GM13976 (cell line): ENCODE measurements at regions not wholly inside any gene's neighbourhood (a gene's known extent, or its start where the extent isn't known, plus 50 kb on each side); places are given as distances from the start of the nearest gene placed in this dataset.

ENCODE experiments used
- DNase-seq: peaks from one replicate; pipeline ENCODE4 v3.0.0; 2012; ENCODE audit warnings: low spot score
- in situ Hi-C: fragments of 300-500 bp; cut with MboI; formaldehyde crosslinking; loops from one replicate; pipeline ENCODE4 v1.12.0; 2022; ENCODE audit warnings: low sequenced_read_pairs, mixed read lengths, inconsistent platforms; ENCODE audit not compliant: unreplicated experiment
- TF ChIP-seq, protein P1 (sequence below): IDR thresholded peaks from 2 replicates; pipeline ENCODE4 v1.5.1; 2012; ENCODE audit warnings: borderline replicate concordance, mild to moderate bottlenecking; ENCODE audit not compliant: insufficient read depth; ENCODE audit errors: extremely low read depth, missing control alignments, control extremely low read depth

DNA sequence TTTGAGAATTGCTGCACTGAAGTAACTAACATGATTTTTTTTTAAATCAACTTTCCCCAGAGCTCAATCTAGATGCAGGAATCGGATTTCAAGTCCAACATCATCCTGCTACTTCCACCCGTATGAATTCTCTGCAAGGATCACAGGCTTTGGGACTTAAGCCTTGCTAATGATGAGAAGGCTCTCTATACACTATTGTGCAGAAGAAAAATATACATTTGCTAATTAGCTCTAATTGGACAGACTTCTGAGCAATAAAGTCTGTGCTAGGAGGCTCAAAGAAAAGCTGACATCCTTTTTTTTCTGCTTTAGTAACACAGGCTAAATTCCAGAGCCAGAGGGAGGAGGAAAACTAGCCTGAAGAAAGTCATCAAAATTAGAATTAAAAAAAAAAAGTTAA is 433.6 kb downstream of the PMP22 start:
- in situ Hi-C loops, result no loop called here
- no peak for DNase-seq

DNA sequence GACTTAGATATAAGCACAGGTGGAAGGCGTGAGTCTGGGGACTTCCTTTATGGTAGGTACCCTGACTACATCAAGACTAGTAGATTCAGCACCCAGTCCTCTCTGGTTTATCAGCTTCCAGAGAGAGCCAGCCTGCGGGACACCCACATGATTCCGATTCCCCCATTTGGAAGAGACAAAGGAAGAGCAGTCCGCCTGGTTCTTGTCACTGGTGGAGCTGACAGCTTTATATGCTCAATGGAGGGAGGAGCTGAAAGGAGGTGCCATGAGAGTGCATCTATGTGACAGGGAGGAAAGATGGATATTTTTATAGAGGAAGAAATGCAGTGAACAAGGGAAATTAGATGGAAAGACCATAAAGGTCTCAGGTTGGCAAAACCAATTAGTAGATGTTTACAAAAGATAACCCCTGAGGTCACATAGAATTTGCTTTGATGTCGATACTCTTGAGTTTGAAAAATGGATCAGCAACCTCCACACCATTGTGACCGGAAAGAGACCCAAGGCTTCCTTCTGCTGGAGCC is 437.7 kb downstream of the PMP22 start:
- DNase-seq, result no peak
- TF ChIP-seq, protein P1, sequence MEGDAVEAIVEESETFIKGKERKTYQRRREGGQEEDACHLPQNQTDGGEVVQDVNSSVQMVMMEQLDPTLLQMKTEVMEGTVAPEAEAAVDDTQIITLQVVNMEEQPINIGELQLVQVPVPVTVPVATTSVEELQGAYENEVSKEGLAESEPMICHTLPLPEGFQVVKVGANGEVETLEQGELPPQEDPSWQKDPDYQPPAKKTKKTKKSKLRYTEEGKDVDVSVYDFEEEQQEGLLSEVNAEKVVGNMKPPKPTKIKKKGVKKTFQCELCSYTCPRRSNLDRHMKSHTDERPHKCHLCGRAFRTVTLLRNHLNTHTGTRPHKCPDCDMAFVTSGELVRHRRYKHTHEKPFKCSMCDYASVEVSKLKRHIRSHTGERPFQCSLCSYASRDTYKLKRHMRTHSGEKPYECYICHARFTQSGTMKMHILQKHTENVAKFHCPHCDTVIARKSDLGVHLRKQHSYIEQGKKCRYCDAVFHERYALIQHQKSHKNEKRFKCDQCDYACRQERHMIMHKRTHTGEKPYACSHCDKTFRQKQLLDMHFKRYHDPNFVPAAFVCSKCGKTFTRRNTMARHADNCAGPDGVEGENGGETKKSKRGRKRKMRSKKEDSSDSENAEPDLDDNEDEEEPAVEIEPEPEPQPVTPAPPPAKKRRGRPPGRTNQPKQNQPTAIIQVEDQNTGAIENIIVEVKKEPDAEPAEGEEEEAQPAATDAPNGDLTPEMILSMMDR, result no peak
- in situ Hi-C loops, result no loop called here

More for the DNA sequence above, 433.6 kb downstream of the PMP22 start:
- TF ChIP-seq, protein P1, result no peak

DNA sequence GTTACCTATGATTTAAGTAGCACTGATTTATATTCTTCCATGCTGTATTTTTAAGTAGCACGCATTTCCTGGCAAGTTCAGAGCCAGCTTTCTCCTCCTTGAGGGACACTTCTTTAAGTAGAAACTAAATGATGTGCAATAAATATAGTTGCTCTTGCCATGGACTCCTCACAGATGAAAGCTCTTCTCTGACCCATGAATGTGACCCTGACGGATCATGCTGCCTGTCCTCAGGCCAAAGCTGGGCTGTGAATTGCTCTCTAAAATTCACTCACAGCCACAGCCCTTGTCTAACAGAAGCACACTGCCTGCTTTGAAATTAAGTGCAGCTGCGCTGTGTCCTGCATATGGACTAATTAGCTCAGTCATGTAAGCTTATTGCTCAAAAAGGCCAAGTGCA is 438.8 kb downstream of the PMP22 start:
- in situ Hi-C loops, result no loop called here
- TF ChIP-seq, protein P1, result no peak
- no peak for DNase-seq

DNA sequence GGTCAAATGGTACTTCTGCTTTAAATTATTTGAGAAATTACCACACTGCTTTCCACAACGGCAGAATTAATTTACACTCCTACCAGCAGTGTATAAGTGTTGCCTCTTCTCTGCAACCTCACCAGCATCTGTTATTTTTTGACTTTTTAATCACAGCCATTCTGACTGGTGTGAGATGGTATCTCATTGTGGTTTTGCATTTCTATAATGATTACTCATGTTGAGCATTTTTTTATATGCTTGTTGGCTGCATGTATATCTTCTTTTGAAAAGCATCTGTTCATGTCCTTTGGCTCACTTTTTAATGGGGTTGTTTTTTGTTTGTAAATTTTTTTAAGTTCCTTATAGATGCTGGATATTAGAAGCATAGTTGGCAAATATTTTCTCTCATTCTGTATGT is 446.7 kb downstream of the PMP22 start:
- TF ChIP-seq, protein P1, result no peak
- in situ Hi-C loops, result no loop called here
- DNase-seq, result no peak

DNA sequence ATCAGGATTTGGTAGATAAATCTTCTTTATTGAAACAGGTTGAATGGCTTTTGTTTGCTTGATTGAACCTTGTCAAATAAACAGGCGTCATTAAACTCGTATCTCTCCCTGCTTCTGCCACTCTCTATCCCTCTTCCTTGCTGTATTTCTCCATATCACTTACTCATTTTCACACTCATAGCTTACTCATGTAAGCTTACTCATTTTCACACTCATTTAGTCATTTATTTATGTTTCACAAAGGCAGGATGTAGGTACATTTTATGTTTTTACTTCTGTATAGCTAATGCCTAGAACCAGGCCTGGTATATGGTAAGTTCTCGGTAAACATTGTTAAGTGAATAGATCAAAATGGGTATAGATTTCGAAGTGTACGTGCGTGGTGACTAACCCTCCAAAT is 450.0 kb downstream of the PMP22 start:
- in situ Hi-C loops, result no loop called here
- no peak for DNase-seq
- TF ChIP-seq, protein P1, result no peak

DNA sequence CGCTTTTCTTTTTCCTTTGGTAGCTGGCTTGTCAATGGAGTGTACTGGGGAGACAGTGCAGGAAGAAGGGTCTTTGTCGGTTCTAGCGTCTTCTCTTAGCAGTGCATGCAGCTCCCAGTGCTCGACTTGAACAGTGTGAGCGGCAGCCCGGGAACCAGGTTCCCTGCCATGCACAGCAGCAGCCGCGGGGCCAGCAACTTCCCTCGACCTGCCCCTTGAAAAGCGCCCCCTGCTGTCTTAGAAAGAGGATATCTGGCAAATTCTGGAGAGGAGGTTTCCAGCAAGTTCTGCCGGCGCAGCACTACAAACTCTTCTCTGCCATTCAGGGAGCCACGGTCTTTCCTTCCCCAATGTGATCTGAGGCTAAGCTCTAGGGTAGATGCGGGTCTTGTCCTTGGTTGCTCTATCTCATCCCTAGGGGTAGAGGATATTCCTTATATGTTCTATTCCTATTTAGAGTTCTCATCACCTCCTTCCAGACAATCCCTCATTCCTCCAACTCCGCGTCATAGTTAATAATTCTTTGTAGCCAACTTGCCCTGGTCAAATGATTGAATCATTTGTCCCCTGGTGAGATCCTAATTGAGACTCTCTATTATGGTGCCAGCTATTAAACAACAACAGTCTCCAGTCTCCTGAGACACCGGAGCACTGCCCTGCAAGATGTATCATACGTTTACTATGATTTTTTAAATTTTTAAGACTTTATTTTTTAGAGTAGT is 451.3 kb downstream of the PMP22 start:
- no peak for DNase-seq
- in situ Hi-C loops, result no loop called here
- TF ChIP-seq, protein P1, result no peak
